ENCODE measurements at regions not wholly inside any gene's neighbourhood (a gene's known extent, or its start where the extent isn't known, plus 50 kb on each side); places are given as distances from the start of the nearest gene placed in this dataset.

GRCh38 chr3:94292151-94292550 lies 229.3 kb downstream of the NSUN3 start:
- Histone ChIP-seq H3K36me3 (ENCODE audit: low read depth, low read length) (no peaks in the 10 kb centered on the region), H3K9me3 (ENCODE audit: low read length) (no peaks in the 10 kb centered on the region), H3K9me2 (replicated peaks; ENCODE audit: low read length) (no peaks in the 10 kb centered on the region), H3K4me3 (ENCODE audit: low read length) (no peak overlapping the region), H3K27ac (ENCODE audit: low read length) (no peak overlapping the region), H3K9ac (ENCODE audit: low read length) (no peak overlapping the region), H3K4me2 (ENCODE audit: low read length) (no peak overlapping the region), H3K79me2 (ENCODE audit: low read length) (no peaks in the 10 kb centered on the region), H3K27me3 (ENCODE audit: low read length) (no peaks in the 10 kb centered on the region), H3F3A (ENCODE audit: low read length, unreplicated experiment) (no peaks in the 10 kb centered on the region), H3K4me1 (ENCODE audit: insufficient read depth, low read length) (no peaks in the 10 kb centered on the region), H4K20me1 (ENCODE audit: low read length) (no peaks in the 10 kb centered on the region), H2AFZ (ENCODE audit: low read length) (no peak overlapping the region)
- DNase-seq = no peak
- intact Hi-C loops (cut with micrococcal nuclease) = no loop called here
- ATAC-seq = no peak
- TF ChIP-seq, protein P1, sequence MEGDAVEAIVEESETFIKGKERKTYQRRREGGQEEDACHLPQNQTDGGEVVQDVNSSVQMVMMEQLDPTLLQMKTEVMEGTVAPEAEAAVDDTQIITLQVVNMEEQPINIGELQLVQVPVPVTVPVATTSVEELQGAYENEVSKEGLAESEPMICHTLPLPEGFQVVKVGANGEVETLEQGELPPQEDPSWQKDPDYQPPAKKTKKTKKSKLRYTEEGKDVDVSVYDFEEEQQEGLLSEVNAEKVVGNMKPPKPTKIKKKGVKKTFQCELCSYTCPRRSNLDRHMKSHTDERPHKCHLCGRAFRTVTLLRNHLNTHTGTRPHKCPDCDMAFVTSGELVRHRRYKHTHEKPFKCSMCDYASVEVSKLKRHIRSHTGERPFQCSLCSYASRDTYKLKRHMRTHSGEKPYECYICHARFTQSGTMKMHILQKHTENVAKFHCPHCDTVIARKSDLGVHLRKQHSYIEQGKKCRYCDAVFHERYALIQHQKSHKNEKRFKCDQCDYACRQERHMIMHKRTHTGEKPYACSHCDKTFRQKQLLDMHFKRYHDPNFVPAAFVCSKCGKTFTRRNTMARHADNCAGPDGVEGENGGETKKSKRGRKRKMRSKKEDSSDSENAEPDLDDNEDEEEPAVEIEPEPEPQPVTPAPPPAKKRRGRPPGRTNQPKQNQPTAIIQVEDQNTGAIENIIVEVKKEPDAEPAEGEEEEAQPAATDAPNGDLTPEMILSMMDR (conservative IDR thresholded peaks at IDR 0.05; ENCODE audit: low read depth, low read length) = no peak
- no peak for TF ChIP-seq EZH2 (IDR thresholded peaks at IDR 0.05; ENCODE audit: low read length, unreplicated experiment)
- TF ChIP-seq EZH2phosphoT487 (IDR thresholded peaks at IDR 0.05; ENCODE audit: borderline replicate concordance, low read length) = no peak
- BruUV-seq (replicated peaks) = no TSS peak
- ChIA-PET CTCF (no interaction called here), POLR2A (ENCODE audit: unreplicated experiment) (no interaction called here)

DNA sequence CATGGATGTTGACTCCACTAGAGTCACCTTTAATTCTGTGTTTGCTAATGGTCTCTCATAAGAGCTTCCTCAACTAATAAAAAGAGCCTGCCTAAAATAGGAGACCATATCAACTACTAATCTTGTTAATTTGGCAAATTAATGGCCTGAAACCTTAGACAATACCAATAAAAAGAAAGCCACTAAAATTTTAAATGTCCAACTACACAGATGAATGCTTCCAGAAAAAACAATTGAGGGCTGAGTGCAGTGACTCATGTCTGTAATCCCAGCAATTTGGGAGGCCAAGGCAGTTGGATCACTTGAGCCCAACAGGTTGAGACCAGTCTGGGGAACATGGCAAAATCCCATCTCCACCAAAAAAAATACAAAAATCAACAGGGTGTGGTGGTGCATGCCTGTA lies 230.9 kb downstream of the NSUN3 start:
- Histone ChIP-seq H4K20me1 (ENCODE audit: low read length) (no peaks in the 10 kb centered on the region), H3K4me2 (ENCODE audit: low read length) (no peak overlapping the region), H3K9me2 (replicated peaks; ENCODE audit: low read length) (no peaks in the 10 kb centered on the region), H3K36me3 (ENCODE audit: low read depth, low read length) (no peaks in the 10 kb centered on the region), H3K4me1 (ENCODE audit: insufficient read depth, low read length) (no peaks in the 10 kb centered on the region), H3F3A (ENCODE audit: low read length, unreplicated experiment) (no peaks in the 10 kb centered on the region), H2AFZ (ENCODE audit: low read length) (no peak overlapping the region), H3K9ac (ENCODE audit: low read length) (no peak overlapping the region), H3K27me3 (ENCODE audit: low read length) (no peaks in the 10 kb centered on the region), H3K79me2 (ENCODE audit: low read length) (no peaks in the 10 kb centered on the region), H3K4me3 (ENCODE audit: low read length) (no peak overlapping the region), H3K9me3 (ENCODE audit: low read length) (no peaks in the 10 kb centered on the region), H3K27ac (ENCODE audit: low read length) (no peak overlapping the region)
- ChIA-PET CTCF (no interaction called here), POLR2A (ENCODE audit: unreplicated experiment) (interaction anchor here (0.5 kb wide), 1 partner anchor 856 kb away, joined by 3 read pairs; no protein-coding TSS in a partner anchor)
- DNase-seq = peak; percentile 26
- TF ChIP-seq, protein P1 (conservative IDR thresholded peaks at IDR 0.05; ENCODE audit: low read depth, low read length) = no peak
- TF ChIP-seq EZH2phosphoT487 (IDR thresholded peaks at IDR 0.05; ENCODE audit: borderline replicate concordance, low read length) (no peak), EZH2 (IDR thresholded peaks at IDR 0.05; ENCODE audit: low read length, unreplicated experiment) (no peak)
- no TSS peak for BruUV-seq (replicated peaks)
- intact Hi-C loops (cut with micrococcal nuclease) = no loop called here
- ATAC-seq = peak; percentile 88

DNA sequence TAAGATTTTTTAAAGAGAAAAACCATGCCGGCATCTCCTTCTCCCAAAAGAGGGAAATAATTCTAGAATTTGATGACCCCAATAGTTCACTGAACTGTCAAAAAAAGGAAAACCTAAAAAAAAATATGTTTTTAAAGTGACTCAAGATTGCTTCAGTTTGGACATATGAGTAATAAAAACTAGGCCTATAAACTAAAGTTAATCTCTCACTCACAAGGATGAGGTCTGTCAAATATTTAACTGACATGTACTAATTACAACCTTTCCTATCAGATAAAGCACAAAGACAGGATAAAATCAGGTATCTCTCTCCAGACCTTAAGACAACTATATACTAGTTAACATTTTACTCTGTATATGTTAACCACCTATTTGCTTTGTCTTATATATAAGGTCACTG lies 231.9 kb downstream of the NSUN3 start:
- Histone ChIP-seq H3K79me2 (ENCODE audit: low read length) (no peaks in the 10 kb centered on the region), H3K27me3 (ENCODE audit: low read length) (no peaks in the 10 kb centered on the region), H4K20me1 (ENCODE audit: low read length) (no peaks in the 10 kb centered on the region), H3K36me3 (ENCODE audit: low read depth, low read length) (no peaks in the 10 kb centered on the region), H2AFZ (ENCODE audit: low read length) (no peak overlapping the region), H3K9ac (ENCODE audit: low read length) (no peak overlapping the region), H3K9me3 (ENCODE audit: low read length) (no peaks in the 10 kb centered on the region), H3K4me3 (ENCODE audit: low read length) (no peak overlapping the region), H3K4me1 (ENCODE audit: insufficient read depth, low read length) (no peaks in the 10 kb centered on the region), H3K9me2 (replicated peaks; ENCODE audit: low read length) (no peaks in the 10 kb centered on the region), H3K4me2 (ENCODE audit: low read length) (no peak overlapping the region), H3F3A (ENCODE audit: low read length, unreplicated experiment) (no peaks in the 10 kb centered on the region), H3K27ac (ENCODE audit: low read length) (no peak overlapping the region)
- ChIA-PET POLR2A (ENCODE audit: unreplicated experiment) (no interaction called here), CTCF (no interaction called here)
- no TSS peak for BruUV-seq (replicated peaks)
- no peak for TF ChIP-seq EZH2phosphoT487 (IDR thresholded peaks at IDR 0.05; ENCODE audit: borderline replicate concordance, low read length)
- peak; percentile 35; the same call in 1 of the 2 replicates for ATAC-seq
- no peak for DNase-seq
- intact Hi-C loops (cut with micrococcal nuclease) = no loop called here

Data from PC-3 (cell line).